ENCODE measurements at regions not wholly inside any gene's neighbourhood (a gene's known extent, or its start where the extent isn't known, plus 50 kb on each side); places are given as distances from the start of the nearest gene placed in this dataset.

- DNase-seq: no peak
Measured at GRCh38 chr12:127711108-127711507, 555.9 kb upstream of the TMEM132C start.

DNA sequence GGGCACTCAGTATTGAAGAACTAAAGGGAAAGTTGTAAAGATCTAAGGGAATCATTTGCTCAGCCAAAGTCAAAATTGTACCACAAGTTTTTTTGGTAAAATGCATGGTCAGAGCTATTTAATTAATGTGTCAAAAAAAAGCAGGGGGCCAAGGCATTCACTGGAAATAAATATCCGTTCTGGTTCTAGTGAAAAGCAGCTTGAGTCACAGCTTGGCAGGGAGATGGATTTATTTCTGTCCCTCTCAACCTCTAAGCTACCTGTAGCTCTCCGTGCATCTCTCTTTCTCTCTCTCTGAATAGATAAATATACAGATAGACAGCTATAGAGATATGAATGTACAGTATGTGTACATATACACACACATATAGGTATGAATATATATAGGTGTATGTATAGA is 554.4 kb upstream of the TMEM132C start:
- no peak for DNase-seq

DNA sequence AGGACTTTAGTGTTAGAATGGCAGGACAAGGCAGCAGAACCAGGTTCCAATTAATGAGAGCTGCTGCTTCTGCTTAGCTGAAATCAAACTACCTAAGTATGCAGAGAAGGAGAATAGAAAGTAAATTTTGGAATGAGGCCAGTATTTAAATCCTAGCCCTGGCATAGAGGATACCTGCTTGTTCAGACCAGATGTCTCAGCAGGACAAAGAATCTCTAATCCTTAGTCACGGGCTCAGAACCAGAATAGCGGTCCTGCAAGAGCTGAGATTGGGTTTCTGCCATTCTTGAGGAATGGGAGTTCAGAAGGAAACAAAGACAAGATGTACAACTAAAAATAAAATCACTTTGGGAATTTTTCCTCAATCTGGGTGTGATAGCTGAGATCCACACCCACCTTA is 550.8 kb upstream of the TMEM132C start:
- DNase-seq: peak; percentile 16

DNA sequence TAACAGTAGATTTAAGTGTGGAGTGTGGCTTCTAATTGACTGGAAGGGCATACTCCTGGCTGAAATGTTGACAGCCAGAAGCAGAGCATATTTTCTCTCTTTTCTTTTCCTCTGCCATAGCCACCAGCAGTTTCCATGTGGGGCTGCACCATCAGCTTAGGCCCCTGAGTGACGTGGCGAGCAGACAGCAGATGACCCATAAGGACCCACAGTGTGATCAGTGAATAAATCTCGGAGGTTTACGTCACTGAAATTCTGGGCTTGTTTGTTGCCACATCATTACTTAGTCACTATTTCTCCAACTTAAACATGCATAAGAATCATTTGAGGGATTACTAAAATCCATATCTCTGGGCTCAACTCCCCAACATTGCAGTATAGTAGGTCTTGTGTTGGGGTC is 549.7 kb upstream of the TMEM132C start:
- DNase-seq: no peak

- DNase-seq: no peak
Measured at GRCh38 chr12:127720334-127720733, 546.6 kb upstream of the TMEM132C start.

DNA sequence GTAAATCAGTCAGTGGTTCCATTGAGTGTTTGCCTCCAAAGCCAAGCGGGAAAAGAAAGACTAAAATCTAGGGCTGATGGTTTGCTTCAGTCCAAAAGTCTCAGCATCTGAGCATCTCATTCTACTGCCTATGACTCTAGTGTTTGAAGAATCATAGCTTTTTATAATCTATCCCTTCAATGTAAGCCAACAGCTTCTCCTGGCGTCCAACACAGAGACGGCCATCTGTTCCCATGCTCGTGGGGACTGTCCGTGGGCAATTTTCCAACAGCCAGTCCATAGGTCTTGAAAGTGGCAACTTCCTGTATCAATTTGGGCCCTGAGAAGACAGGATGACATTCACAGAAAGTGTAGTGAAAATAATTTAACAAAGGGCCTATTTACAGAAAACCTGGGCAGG is 544.4 kb upstream of the TMEM132C start:
- DNase-seq: peak; percentile 79

DNA sequence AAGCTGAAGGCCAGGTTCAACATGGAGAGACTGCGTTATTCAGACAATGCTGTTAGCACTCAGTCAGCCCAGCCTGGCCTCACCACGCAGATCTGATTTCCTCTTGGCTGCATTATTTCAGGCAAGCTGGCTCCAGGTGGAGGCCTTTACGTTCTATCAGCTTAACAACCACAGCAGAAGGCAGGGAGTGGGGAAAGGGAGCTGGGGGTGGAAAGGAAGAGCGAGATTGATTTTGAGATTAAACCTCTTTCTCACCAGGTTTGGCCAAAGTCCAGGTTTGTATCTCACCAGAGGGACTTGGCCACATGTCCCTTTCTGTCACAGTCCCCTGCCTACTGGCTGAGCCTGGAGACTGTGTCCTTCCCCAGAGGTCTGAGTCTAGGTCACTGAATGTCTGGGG is 543.7 kb upstream of the TMEM132C start:
- DNase-seq: peak; percentile 88

GRCh38 chr12:127726671-127727315 is 540.2 kb upstream of the TMEM132C start:
- DNase-seq: peak; percentile 50

DNA sequence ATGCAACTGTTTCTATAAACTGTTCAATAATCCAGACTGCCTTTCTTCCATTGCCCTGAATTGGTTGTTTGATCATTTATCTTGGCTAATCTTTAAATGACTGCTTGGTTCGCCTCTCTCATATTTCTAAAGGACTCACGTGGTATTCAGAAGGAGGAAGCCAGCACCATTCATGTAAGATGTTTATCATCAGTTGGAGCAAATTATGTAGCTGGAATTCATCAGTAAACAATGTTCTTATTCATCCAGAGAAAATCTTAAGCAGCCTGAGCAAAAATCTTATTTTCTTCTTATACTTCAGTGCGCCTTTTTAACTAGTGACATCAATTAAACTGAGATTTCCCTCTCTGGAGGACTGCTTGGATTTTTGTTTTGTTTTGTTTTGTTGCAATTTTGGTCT is 538.7 kb upstream of the TMEM132C start:
- DNase-seq: no peak

- DNase-seq: no peak
Measured at GRCh38 chr12:127728729-127729128, 538.2 kb upstream of the TMEM132C start.

- DNase-seq: no peak
Measured at GRCh38 chr12:127729381-127729780, 537.6 kb upstream of the TMEM132C start.

GRCh38 chr12:127731657-127732056 is 535.3 kb upstream of the TMEM132C start:
- no peak for DNase-seq

DNA sequence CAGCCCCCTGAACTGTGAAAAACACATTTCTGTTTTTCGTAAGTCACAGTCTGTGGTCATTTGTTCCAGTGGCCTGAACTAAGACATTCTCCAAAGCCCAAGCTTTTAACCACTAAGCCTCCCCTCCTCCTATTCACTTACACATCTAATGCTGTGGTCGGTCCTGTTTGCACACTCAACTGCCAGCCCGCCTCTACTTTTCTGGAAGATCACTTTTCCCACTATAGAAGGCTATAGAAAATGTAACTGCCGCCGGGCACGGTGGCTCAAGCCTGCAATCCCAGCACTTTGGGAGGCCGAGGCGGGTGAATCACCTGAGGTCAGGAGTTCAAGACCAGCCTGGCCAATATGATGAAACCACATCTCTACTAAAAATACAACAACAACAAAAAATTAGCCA is 524.7 kb upstream of the TMEM132C start:
- DNase-seq: no peak

- peak; percentile 15 for DNase-seq
Measured at GRCh38 chr12:127745469-127746212, 521.3 kb upstream of the TMEM132C start.

GRCh38 chr12:127749416-127749815 is 517.6 kb upstream of the TMEM132C start:
- DNase-seq: no peak

DNA sequence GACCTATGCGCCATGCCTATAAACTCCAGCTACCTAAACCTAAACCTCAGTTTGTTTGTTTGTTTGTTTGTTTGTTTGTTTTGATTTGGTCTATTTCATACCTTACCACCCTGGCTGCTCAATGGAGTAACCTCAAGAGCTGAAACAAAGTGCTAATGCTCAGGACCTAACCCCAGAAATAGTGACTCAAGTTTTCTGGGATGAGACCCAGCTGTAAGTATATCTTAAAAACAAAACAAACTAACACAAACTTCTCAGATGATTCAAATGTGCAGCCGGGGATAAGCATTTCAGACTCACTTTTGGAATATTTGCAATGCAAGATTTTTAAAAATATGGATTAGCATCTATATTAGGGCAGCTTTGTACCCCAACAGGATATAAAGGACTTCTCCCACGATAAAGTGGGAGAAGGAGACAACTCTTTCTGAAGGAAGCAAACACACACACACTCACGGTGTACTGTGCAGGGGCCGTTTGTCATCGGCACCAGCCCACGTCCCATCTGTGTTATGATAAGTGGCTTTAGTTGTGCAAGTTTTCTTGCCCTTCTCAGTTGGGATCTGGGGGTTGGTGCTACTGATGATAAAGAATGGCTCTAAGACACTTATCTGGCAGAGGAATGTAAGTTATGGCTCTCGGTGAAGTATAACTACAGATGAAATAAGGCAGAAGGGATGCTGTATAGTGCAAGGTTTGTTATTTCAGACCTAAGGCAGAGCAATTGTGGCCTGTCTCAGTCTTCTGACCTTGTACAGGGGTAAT is 516.7 kb upstream of the TMEM132C start:
- no peak for DNase-seq

DNA sequence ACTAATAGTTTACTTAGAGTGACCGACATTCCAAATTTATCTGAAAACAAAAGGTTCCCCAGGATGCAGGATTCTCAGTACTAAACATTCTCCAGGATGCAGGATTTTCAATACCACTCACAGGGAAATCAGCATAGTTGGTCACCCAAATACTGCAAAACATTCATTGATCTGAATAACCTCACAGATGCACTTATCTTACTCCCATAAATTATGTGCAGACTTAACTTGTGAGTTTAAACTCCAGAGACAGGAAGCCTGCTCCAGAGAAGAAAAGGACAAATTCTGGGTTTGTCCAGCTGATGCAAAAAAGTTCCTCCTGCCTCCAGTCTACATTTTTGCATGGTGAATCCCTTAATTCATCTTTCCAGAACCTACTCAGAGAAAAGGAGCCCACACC is 514.2 kb upstream of the TMEM132C start:
- no peak for DNase-seq

GRCh38 chr12:127760357-127760756 is 506.6 kb upstream of the TMEM132C start:
- no peak for DNase-seq

GRCh38 chr12:127760996-127761395 is 506.0 kb upstream of the TMEM132C start:
- DNase-seq: no peak

- DNase-seq: no peak
Measured at GRCh38 chr12:127761880-127762279, 505.1 kb upstream of the TMEM132C start.

DNA sequence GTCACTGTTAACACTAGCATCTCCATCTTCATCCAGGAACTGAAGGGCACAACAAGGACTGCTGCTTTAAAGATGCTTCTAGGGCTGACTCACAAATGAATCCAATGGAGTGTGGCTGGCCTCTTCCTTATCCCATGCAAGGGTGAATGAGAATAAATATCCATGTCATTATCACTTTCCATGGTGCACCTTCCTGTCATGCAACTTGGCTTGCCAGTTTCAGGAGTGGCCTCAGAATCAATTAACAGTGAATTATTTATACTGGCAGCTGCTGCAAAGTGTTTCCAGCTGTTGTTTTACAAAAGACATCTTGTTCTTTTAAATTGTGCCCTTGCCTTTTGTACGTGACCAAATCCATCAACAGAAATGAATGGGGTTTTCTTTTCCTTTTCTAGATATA is 499.3 kb upstream of the TMEM132C start:
- peak; percentile 81 for DNase-seq

DNA sequence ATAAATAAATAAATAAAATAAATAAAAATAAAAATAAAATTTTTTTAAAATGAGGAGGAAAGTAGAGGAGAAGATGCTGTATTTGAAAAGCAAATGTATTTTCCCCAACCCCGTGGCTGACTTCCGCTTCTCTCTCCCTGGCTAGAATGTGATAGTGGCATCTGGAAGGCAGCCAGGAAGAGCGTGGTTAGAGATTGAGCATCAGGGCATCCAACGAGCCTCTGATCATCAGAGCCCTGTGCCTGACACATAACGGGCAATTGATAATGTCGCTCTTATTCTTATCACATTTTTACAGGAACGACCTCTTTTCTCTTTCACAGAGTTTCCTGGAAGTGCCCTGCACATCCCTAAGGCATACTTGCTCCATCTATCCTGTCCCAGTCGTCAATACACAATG is 496.9 kb upstream of the TMEM132C start:
- DNase-seq: peak; percentile 25

DNA sequence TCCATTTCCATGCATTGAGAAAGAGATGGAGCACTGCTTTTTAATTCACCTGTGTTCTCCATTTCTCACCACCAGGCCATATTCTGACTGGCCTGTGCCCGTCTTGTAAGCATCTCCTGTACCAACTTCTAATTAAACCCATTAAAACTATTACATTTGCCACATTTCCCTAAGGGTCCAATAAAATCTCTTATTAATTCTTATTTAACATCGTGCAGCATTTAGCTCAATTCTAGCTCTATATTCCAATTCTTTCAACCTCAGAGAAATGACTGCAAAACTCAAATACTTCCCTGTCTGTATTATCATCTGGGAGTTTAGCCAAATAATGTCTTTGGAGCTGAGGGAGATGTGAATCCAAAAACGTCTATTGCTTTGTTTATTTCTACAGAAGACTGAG is 495.4 kb upstream of the TMEM132C start:
- DNase-seq: no peak
